OCI-LY7 (cell line): ENCODE measurements at regions not wholly inside any gene's neighbourhood (a gene's known extent, or its start where the extent isn't known, plus 50 kb on each side); places are given as distances from the start of the nearest gene placed in this dataset.

Experiments used
- BruUV-seq: library from RNA; stranded (reverse); fragments of 400-500 nt; replicated peaks from 2 replicates; lab custom pipeline; 2021; lab: Mats Ljungman, UMichigan
- CTCF ChIA-PET: fragments of 300-600 bp; sonication (Branson Sonifier 250); formaldehyde crosslinking; loops from one replicate; lab custom pipeline; 2022; ENCODE audit warnings: antibody characterized with exemption; ENCODE audit not compliant: unreplicated experiment; lab: Charles Lee
- POLR2A ChIA-PET: fragments of 300-600 bp; sonication (Branson Sonifier 250); formaldehyde crosslinking; loops from one replicate; lab custom pipeline; 2022; ENCODE audit warnings: antibody characterized with exemption; lab: Charles Lee
- DNase-seq: peaks from one replicate; pipeline ENCODE4 v3.0.0-alpha.2; 2015; ENCODE audit warnings: low spot score
- H2AFZ ChIP-seq: fragments of 200-600 bp; sonication (generic), shearing (Covaris generic); 2 replicates; pipeline ENCODE4 v1.6.1; 2014; ENCODE audit warnings: mild to moderate bottlenecking, antibody characterized with exemption, low read length, moderate library complexity
- H3K27ac ChIP-seq: fragments of 200-600 bp; sonication (generic); 2 replicates; pipeline ENCODE4 v1.5.1; 2014; ENCODE audit warnings: mixed run types, low read depth, mild to moderate bottlenecking, moderate library complexity, low read length, inconsistent platforms; ENCODE audit not compliant: poor library complexity, severe bottlenecking
- H3K36me3 ChIP-seq: fragments of 200-600 bp; sonication (generic); 2 replicates; pipeline ENCODE4 v1.6.1; 2014; ENCODE audit warnings: mild to moderate bottlenecking, antibody characterized with exemption, low read length, moderate library complexity, mixed read lengths; ENCODE audit not compliant: insufficient read depth
- H3K4me1 ChIP-seq: fragments of 200-600 bp; sonication (generic); 2 replicates; pipeline ENCODE4 v1.5.1; 2014; ENCODE audit warnings: mild to moderate bottlenecking, low read length; ENCODE audit not compliant: insufficient read depth, poor library complexity, severe bottlenecking
- H3K4me2 ChIP-seq: fragments of 200-600 bp; sonication (generic); 2 replicates; pipeline ENCODE4 v1.6.1; 2014; ENCODE audit warnings: mild to moderate bottlenecking, low read length
- H3K4me3 ChIP-seq: fragments of 200-600 bp; sonication (generic); 2 replicates; pipeline ENCODE4 v1.5.1; 2014; ENCODE audit warnings: mild to moderate bottlenecking, low read depth, low read length; ENCODE audit not compliant: poor library complexity, severe bottlenecking
- H3K79me2 ChIP-seq: fragments of 200-600 bp; sonication (generic); 2 replicates; pipeline ENCODE4 v1.6.1; 2016; ENCODE audit warnings: low read depth, mild to moderate bottlenecking, low read length, moderate library complexity, mixed read lengths; ENCODE audit not compliant: insufficient read depth
- H3K9me2 ChIP-seq: fragments of 200-600 bp; sonication (generic); 2 replicates; pipeline ENCODE4 v1.6.1; 2016; ENCODE audit warnings: mild to moderate bottlenecking, low read length, mixed read lengths; ENCODE audit not compliant: insufficient read depth
- H3K9me3 ChIP-seq: fragments of 200-600 bp; sonication (generic); 2 replicates; pipeline ENCODE4 v1.6.1; 2014; ENCODE audit warnings: mild to moderate bottlenecking, mixed run types, low read length, mixed read lengths
- H4K20me1 ChIP-seq: fragments of 200-600 bp; sonication (generic); 2 replicates; pipeline ENCODE4 v1.6.1; 2014; ENCODE audit warnings: mild to moderate bottlenecking, antibody characterized with exemption, low read length, moderate library complexity, mixed read lengths; ENCODE audit not compliant: insufficient read depth
- EZH2phosphoT487 ChIP-seq: fragments of 200-600 bp; sonication (generic); IDR thresholded peaks from 2 replicates; pipeline ENCODE4 v1.6.1; 2018; ENCODE audit warnings: low read depth, borderline replicate concordance, mild to moderate bottlenecking, mixed run types, antibody characterized with exemption, low read length, moderate library complexity, mixed read lengths
- intact Hi-C: fragments of 100-400 bp; cut with micrococcal nuclease; formaldehyde crosslinking; loops from one replicate; pipeline ENCODE4 v1.10.0; 2022; ENCODE audit not compliant: unreplicated experiment
- TF ChIP-seq, protein P1 (sequence below): fragments of 200-600 bp; sonication (generic); conservative IDR thresholded peaks from 2 replicates; pipeline ENCODE4 v1.5.1; 2014; ENCODE audit warnings: mild to moderate bottlenecking, antibody characterized with exemption, low read length, moderate library complexity, mixed read lengths

DNA sequence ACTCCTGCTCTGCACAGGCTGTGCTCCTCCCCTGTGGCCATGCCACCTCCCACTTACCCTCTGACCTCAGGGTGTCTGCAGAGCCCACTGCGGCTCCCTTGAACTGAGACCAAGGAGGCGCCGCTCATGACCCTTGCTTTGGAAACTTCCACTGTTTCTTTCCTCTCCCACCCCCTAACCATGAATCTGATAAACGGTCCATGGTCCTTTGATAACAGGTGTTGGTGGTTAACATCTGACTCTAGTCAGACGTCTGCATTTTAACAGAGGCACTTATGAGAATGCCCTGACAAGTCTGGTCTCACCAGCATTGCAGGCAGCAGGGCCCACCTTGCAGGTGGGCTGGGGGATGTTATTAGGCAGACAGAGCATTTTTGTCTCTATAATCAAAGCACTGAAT lies 113.6 kb upstream of the APCDD1 start:
- Histone ChIP-seq H3K9me2 (no peaks in the 10 kb centered on the region), H3K79me2 (no peaks in the 10 kb centered on the region), H3K4me2 (no peak overlapping the region), H3K27ac (no peak overlapping the region), H4K20me1 (no peaks in the 10 kb centered on the region), H3K36me3 (no peaks in the 10 kb centered on the region), H3K9me3 (no peaks in the 10 kb centered on the region), H2AFZ (no peak overlapping the region), H3K4me3 (no peak overlapping the region), H3K4me1 (no peaks in the 10 kb centered on the region)
- no peak for DNase-seq
- TF ChIP-seq EZH2phosphoT487 = no peak
- TF ChIP-seq, protein P1, sequence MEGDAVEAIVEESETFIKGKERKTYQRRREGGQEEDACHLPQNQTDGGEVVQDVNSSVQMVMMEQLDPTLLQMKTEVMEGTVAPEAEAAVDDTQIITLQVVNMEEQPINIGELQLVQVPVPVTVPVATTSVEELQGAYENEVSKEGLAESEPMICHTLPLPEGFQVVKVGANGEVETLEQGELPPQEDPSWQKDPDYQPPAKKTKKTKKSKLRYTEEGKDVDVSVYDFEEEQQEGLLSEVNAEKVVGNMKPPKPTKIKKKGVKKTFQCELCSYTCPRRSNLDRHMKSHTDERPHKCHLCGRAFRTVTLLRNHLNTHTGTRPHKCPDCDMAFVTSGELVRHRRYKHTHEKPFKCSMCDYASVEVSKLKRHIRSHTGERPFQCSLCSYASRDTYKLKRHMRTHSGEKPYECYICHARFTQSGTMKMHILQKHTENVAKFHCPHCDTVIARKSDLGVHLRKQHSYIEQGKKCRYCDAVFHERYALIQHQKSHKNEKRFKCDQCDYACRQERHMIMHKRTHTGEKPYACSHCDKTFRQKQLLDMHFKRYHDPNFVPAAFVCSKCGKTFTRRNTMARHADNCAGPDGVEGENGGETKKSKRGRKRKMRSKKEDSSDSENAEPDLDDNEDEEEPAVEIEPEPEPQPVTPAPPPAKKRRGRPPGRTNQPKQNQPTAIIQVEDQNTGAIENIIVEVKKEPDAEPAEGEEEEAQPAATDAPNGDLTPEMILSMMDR = no peak
- intact Hi-C loops = no loop called here
- no TSS peak for BruUV-seq
- CTCF ChIA-PET = no interaction called here
- POLR2A ChIA-PET = no interaction called here

DNA sequence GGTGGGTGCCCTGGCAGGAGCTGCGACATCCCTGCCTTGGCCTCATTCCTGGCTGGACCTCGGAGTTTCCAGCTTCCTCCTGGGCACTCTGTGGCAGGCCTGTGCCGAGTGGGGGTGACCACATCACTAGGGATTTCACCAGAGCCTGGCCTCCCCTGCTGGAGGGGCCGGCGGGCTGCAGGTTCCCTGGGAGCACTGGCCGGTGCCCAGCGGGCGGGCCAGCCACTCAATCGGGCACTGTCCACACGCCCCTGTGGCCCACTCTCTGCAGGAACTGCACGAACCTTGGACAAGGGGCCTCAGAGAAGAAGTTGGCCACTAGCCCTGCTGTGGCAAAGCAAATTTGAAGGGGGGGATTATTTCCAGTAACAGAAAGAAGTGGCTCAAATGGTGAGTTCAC lies 110.7 kb upstream of the APCDD1 start:
- no peak for DNase-seq
- Histone ChIP-seq H3K4me2 (no peak overlapping the region), H3K4me1 (no peaks in the 10 kb centered on the region), H3K4me3 (no peak overlapping the region), H4K20me1 (no peaks in the 10 kb centered on the region), H3K79me2 (no peaks in the 10 kb centered on the region), H2AFZ (no peak overlapping the region), H3K9me3 (no peaks in the 10 kb centered on the region), H3K27ac (no peak overlapping the region), H3K36me3 (no peaks in the 10 kb centered on the region), H3K9me2 (no peaks in the 10 kb centered on the region)
- intact Hi-C loops = no loop called here
- no peak for TF ChIP-seq EZH2phosphoT487
- TF ChIP-seq, protein P1 = no peak
- POLR2A ChIA-PET = no interaction called here
- CTCF ChIA-PET = no interaction called here
- BruUV-seq = no TSS peak

DNA sequence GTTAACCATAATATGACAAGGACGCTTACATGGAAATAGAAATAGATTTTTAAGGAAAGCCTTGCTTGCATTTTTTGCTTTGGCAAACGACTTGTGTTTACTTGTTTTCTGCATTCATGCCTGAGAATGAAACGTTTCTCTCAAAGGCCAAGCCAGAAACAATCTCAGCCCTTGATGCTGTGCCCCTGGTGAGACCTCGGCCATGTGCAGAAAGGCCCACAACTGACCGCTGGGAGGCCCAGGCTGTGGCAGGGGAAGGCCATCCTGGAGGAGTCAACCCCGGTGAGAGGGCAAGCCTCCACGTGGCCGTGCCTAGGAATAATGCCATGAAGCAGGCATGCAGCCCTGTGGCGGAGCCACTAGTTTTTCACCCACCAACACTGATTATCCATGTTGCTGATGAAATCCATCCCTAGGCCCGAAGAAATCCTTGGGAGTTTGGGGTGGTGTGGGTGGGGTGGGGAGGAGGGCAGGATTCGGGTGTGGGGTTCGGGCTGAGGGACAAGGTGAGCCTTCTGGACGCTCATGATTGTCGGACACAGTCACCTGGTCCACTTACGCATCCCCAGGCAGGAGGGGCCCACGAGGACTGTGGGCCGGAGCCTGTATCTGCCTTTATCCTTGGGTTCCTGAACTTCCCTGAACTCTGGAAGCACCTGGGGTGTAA lies 107.6 kb upstream of the APCDD1 start:
- H3K4me3 ChIP-seq = no peak overlapping the region
- H3K9me3 ChIP-seq = no peaks in the 10 kb centered on the region
- no TSS peak for BruUV-seq
- H2AFZ ChIP-seq = no peak overlapping the region
- CTCF ChIA-PET = no interaction called here
- H3K79me2 ChIP-seq = no peaks in the 10 kb centered on the region
- no peaks in the 10 kb centered on the region for H4K20me1 ChIP-seq
- H3K9me2 ChIP-seq = no peaks in the 10 kb centered on the region
- no peak for DNase-seq
- H3K36me3 ChIP-seq = no peaks in the 10 kb centered on the region
- no peaks in the 10 kb centered on the region for H3K4me1 ChIP-seq
- intact Hi-C loops = no loop called here
- H3K4me2 ChIP-seq = no peak overlapping the region
- POLR2A ChIA-PET = no interaction called here
- no peak overlapping the region for H3K27ac ChIP-seq
- no peak for TF ChIP-seq EZH2phosphoT487
- TF ChIP-seq, protein P1 = no peak
